ENCODE measurements at regions not wholly inside any gene's neighbourhood (a gene's known extent, or its start where the extent isn't known, plus 50 kb on each side); places are given as distances from the start of the nearest gene placed in this dataset.

GRCh38 chr9:29063031-29063430 lies 1489.8 kb upstream of the C9orf72 start:
- Histone ChIP-seq H3K4me3 (ENCODE audit: low read length, poor library complexity, severe bottlenecking) (no peak overlapping the region), H4K20me1 (ENCODE audit: insufficient read depth, low read length, poor library complexity, severe bottlenecking) (no peaks in the 10 kb centered on the region), H3K36me3 (ENCODE audit: insufficient read depth, low read length) (no peaks in the 10 kb centered on the region), H3K79me2 (ENCODE audit: insufficient read depth, low read length) (no peaks in the 10 kb centered on the region), H3K27me3 (ENCODE audit: insufficient read depth, low read length, poor library complexity, severe bottlenecking) (peaks cover 12% of the 10 kb centered on the region), H2AFZ (ENCODE audit: low read length) (no peak overlapping the region), H3F3A (ENCODE audit: low read depth) (no peaks in the 10 kb centered on the region), H3K4me1 (ENCODE audit: insufficient read depth, low read length, poor library complexity, severe bottlenecking) (no peaks in the 10 kb centered on the region), H3K9ac (ENCODE audit: low read depth, low read length, poor library complexity, severe bottlenecking) (no peak overlapping the region), H3K9me3 (ENCODE audit: insufficient read depth, low read depth, low read length) (no peaks in the 10 kb centered on the region), H3K9me2 (replicated peaks; ENCODE audit: low read depth, low read length) (no peaks in the 10 kb centered on the region), H3K4me2 (ENCODE audit: low read depth, low read length, poor library complexity, severe bottlenecking) (no peak overlapping the region)
- no peak for TF ChIP-seq EZH2phosphoT487 (IDR thresholded peaks at IDR 0.05; ENCODE audit: borderline replicate concordance)

- Histone ChIP-seq H3K4me1 (ENCODE audit: insufficient read depth, low read length, poor library complexity, severe bottlenecking) (no peaks in the 10 kb centered on the region), H3K36me3 (ENCODE audit: insufficient read depth, low read length) (no peaks in the 10 kb centered on the region), H3K9me2 (replicated peaks; ENCODE audit: low read depth, low read length) (no peaks in the 10 kb centered on the region), H3F3A (ENCODE audit: low read depth) (no peaks in the 10 kb centered on the region), H3K79me2 (ENCODE audit: insufficient read depth, low read length) (no peaks in the 10 kb centered on the region), H2AFZ (ENCODE audit: low read length) (no peak overlapping the region), H3K4me3 (ENCODE audit: low read length, poor library complexity, severe bottlenecking) (no peak overlapping the region), H3K4me2 (ENCODE audit: low read depth, low read length, poor library complexity, severe bottlenecking) (no peak overlapping the region), H3K9ac (ENCODE audit: low read depth, low read length, poor library complexity, severe bottlenecking) (no peak overlapping the region), H3K27me3 (ENCODE audit: insufficient read depth, low read length, poor library complexity, severe bottlenecking) (no peaks in the 10 kb centered on the region), H3K9me3 (ENCODE audit: insufficient read depth, low read depth, low read length) (no peaks in the 10 kb centered on the region), H4K20me1 (ENCODE audit: insufficient read depth, low read length, poor library complexity, severe bottlenecking) (no peaks in the 10 kb centered on the region)
- no peak for TF ChIP-seq EZH2phosphoT487 (IDR thresholded peaks at IDR 0.05; ENCODE audit: borderline replicate concordance)
- no peak for TF ChIP-seq CTCF (conservative IDR thresholded peaks at IDR 0.05; ENCODE audit: low read length)
Measured at GRCh38 chr9:29066141-29066640, 1492.9 kb upstream of the C9orf72 start.

GRCh38 chr9:29068461-29068860 lies 1495.2 kb upstream of the C9orf72 start:
- no peak for TF ChIP-seq CTCF (conservative IDR thresholded peaks at IDR 0.05; ENCODE audit: low read length)
- TF ChIP-seq EZH2phosphoT487 (IDR thresholded peaks at IDR 0.05; ENCODE audit: borderline replicate concordance) = no peak
- Histone ChIP-seq H3K9ac (ENCODE audit: low read depth, low read length, poor library complexity, severe bottlenecking) (no peak overlapping the region), H2AFZ (ENCODE audit: low read length) (no peak overlapping the region), H3K9me3 (ENCODE audit: insufficient read depth, low read depth, low read length) (no peaks in the 10 kb centered on the region), H3K4me3 (ENCODE audit: low read length, poor library complexity, severe bottlenecking) (no peak overlapping the region), H3F3A (ENCODE audit: low read depth) (no peaks in the 10 kb centered on the region), H4K20me1 (ENCODE audit: insufficient read depth, low read length, poor library complexity, severe bottlenecking) (no peaks in the 10 kb centered on the region), H3K36me3 (ENCODE audit: insufficient read depth, low read length) (no peaks in the 10 kb centered on the region), H3K27me3 (ENCODE audit: insufficient read depth, low read length, poor library complexity, severe bottlenecking) (no peaks in the 10 kb centered on the region), H3K79me2 (ENCODE audit: insufficient read depth, low read length) (no peaks in the 10 kb centered on the region), H3K9me2 (replicated peaks; ENCODE audit: low read depth, low read length) (no peaks in the 10 kb centered on the region), H3K4me1 (ENCODE audit: insufficient read depth, low read length, poor library complexity, severe bottlenecking) (no peaks in the 10 kb centered on the region), H3K4me2 (ENCODE audit: low read depth, low read length, poor library complexity, severe bottlenecking) (no peak overlapping the region)

GRCh38 chr9:29069376-29069775 lies 1496.1 kb upstream of the C9orf72 start:
- H3K9me3 ChIP-seq (ENCODE audit: insufficient read depth, low read depth, low read length) = no peaks in the 10 kb centered on the region
- H3K27me3 ChIP-seq (ENCODE audit: insufficient read depth, low read length, poor library complexity, severe bottlenecking) = no peaks in the 10 kb centered on the region
- no peak overlapping the region for H3K4me3 ChIP-seq (ENCODE audit: low read length, poor library complexity, severe bottlenecking)
- H3K79me2 ChIP-seq (ENCODE audit: insufficient read depth, low read length) = no peaks in the 10 kb centered on the region
- no peaks in the 10 kb centered on the region for H3K4me1 ChIP-seq (ENCODE audit: insufficient read depth, low read length, poor library complexity, severe bottlenecking)
- H3K4me2 ChIP-seq (ENCODE audit: low read depth, low read length, poor library complexity, severe bottlenecking) = no peak overlapping the region
- H3K9me2 ChIP-seq (replicated peaks; ENCODE audit: low read depth, low read length) = no peaks in the 10 kb centered on the region
- H3F3A ChIP-seq (ENCODE audit: low read depth) = no peaks in the 10 kb centered on the region
- H3K36me3 ChIP-seq (ENCODE audit: insufficient read depth, low read length) = no peaks in the 10 kb centered on the region
- no peaks in the 10 kb centered on the region for H4K20me1 ChIP-seq (ENCODE audit: insufficient read depth, low read length, poor library complexity, severe bottlenecking)
- TF ChIP-seq CTCF (conservative IDR thresholded peaks at IDR 0.05; ENCODE audit: low read length) (no peak), EZH2phosphoT487 (IDR thresholded peaks at IDR 0.05; ENCODE audit: borderline replicate concordance) (no peak)
- no peak overlapping the region for H3K9ac ChIP-seq (ENCODE audit: low read depth, low read length, poor library complexity, severe bottlenecking)
- H2AFZ ChIP-seq (ENCODE audit: low read length) = no peak overlapping the region

All from Loucy (cell line).